ENCODE measurements at regions not wholly inside any gene's neighbourhood (a gene's known extent, or its start where the extent isn't known, plus 50 kb on each side); places are given as distances from the start of the nearest gene placed in this dataset.
"Not testable (repeated sequence)": the region's sequence is repeated elsewhere in the genome, so short reads cannot be mapped to it uniquely, and the experiment has no call there.

DNA sequence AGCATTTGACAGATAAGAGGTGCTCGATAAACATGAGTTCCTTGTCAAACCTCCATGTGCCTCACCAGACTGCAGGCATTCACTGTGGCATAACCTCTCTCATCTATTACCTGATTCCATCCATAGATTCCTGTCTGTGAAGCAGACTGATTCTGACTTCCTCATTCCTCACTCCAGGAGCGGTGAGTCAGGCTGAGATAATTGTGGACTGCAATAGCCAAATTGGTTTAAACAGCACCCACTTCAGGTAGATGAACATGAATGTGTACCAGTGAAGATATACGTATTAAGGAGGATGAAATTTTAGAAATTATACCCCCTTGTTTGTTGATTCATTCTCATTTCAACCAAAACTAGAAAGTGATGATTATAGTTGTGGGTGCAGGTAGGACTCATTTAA, 391.2 kb downstream of the HINT1 start:
- Histone ChIP-seq H3K9ac (ENCODE audit: insufficient read length) (no peak overlapping the region), H3K36me3 (ENCODE audit: insufficient read depth, low read length) (no peaks in the 10 kb centered on the region), H3K4me3 (no peak overlapping the region), H3K9me3 (ENCODE audit: low read depth, low read length) (no peaks in the 10 kb centered on the region), H3K27ac (no peak overlapping the region)
- TF ChIP-seq POLR2AphosphoS5 (IDR thresholded peaks at IDR 0.05; ENCODE audit: borderline replicate concordance, low read depth, low read length) = no peak
- TF ChIP-seq FOXP2 (optimal IDR thresholded peaks at IDR 0.05; ENCODE audit: control extremely low read depth, extremely low read length, insufficient read depth) = no peak
- TF ChIP-seq EZH2 (IDR thresholded peaks at IDR 0.05) = no peak
- no peak for DNase-seq (ENCODE audit: low read depth, low spot score)

DNA sequence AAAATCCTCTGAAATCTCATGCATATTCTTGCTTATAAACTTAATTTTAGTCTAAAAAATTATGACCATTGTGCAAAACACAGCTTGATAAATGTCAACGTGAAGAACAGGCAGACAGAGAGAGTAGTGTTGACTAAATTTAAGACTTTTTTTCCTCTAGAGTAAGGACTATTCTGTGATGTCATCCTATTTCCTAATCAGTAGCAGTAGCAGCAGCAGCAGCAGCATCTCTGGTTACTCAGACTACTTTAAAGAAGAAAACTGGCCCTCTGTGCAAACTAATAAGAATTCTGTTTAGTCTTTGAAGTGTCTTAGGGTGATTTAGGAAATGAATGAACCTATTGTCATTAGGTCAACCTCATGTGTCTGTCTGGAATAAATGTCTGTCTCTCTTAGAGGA, 403.0 kb downstream of the HINT1 start:
- no peaks in the 10 kb centered on the region for H3K9me3 ChIP-seq (ENCODE audit: low read depth, low read length)
- H3K9ac ChIP-seq (ENCODE audit: insufficient read length) = no peak overlapping the region
- H3K27ac ChIP-seq = no peak overlapping the region
- no peak for TF ChIP-seq EZH2 (IDR thresholded peaks at IDR 0.05)
- no peak for TF ChIP-seq FOXP2 (optimal IDR thresholded peaks at IDR 0.05; ENCODE audit: control extremely low read depth, extremely low read length, insufficient read depth)
- no peak for TF ChIP-seq POLR2AphosphoS5 (IDR thresholded peaks at IDR 0.05; ENCODE audit: borderline replicate concordance, low read depth, low read length)
- H3K36me3 ChIP-seq (ENCODE audit: insufficient read depth, low read length) = no peaks in the 10 kb centered on the region
- DNase-seq (ENCODE audit: low read depth, low spot score) = no peak
- no peak overlapping the region for H3K4me3 ChIP-seq

DNA sequence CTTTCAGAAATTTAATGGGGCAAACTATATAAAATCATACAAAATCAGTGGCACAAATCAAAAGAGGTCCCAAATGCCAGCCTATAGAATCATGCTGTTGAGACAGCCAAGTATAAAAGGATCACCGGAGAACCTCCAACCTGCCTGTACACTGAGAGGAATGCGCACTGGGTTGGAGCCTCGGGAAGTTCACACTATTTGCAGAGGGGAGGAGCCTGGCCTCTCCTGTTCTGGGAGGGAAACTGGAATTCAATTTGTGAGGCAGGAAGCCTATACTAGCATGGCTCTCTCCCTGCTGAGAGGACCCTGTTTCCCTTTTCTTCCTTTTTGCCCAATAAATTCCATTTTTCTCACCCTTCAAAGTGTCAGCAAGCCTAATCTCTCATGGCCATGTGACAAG, 406.0 kb downstream of the HINT1 start:
- no peak for DNase-seq (ENCODE audit: low read depth, low spot score)
- H3K36me3 ChIP-seq (ENCODE audit: insufficient read depth, low read length) = no peaks in the 10 kb centered on the region
- no peaks in the 10 kb centered on the region for H3K9me3 ChIP-seq (ENCODE audit: low read depth, low read length)
- no peak overlapping the region for H3K4me3 ChIP-seq
- no peak overlapping the region for H3K9ac ChIP-seq (ENCODE audit: insufficient read length)
- TF ChIP-seq FOXP2 (optimal IDR thresholded peaks at IDR 0.05; ENCODE audit: control extremely low read depth, extremely low read length, insufficient read depth) (no peak), EZH2 (IDR thresholded peaks at IDR 0.05) (no peak), POLR2AphosphoS5 (IDR thresholded peaks at IDR 0.05; ENCODE audit: borderline replicate concordance, low read depth, low read length) (no peak)
- no peak overlapping the region for H3K27ac ChIP-seq

DNA sequence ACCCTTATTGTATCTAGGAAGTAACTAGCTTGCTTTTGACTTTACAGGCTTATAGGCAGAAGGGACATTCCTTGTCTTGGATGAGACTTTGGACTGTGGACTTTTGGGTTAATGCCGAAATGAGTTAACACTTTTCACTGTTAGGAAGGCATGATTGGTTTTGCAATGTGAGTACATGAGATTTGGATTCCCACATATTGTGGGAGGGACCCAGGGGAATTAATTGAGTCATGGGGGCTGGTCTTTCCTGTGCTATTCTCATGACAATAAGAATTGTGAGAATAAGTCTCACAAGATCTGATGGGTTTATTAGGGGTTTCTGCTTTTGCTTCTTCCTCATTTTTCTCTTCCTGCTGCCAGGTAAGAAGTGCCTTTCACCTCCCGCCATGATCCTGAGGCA, 417.5 kb downstream of the HINT1 start:
- Histone ChIP-seq H3K9ac (ENCODE audit: insufficient read length) (no peak overlapping the region), H3K36me3 (ENCODE audit: insufficient read depth, low read length) (no peaks in the 10 kb centered on the region), H3K4me3 (no peak overlapping the region), H3K9me3 (ENCODE audit: low read depth, low read length) (no peaks in the 10 kb centered on the region), H3K27ac (no peak overlapping the region)
- no peak for DNase-seq (ENCODE audit: low read depth, low spot score)
- no peak for TF ChIP-seq EZH2 (IDR thresholded peaks at IDR 0.05)
- TF ChIP-seq POLR2AphosphoS5 (IDR thresholded peaks at IDR 0.05; ENCODE audit: borderline replicate concordance, low read depth, low read length) = no peak
- TF ChIP-seq FOXP2 (optimal IDR thresholded peaks at IDR 0.05; ENCODE audit: control extremely low read depth, extremely low read length, insufficient read depth) = no peak

DNA sequence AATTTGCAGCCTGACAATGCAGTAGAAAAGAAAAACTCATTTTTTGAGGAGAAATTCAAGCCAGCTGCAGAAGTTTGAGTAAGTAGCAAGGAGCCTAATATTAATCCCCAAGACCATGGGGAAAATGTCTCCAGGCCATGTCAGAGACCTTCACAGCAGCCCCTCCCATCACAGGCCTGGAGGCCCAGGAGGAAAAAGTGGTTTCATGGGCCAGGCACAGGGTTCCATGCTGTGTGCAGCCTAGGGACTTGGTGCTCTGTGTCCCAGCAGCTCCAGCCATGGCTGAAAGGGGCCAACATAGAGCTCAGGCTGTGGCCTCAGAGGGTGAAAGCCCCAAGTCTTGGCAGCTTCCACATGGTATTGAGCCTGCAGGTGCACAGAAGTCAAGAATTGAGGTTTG, 418.4 kb downstream of the HINT1 start:
- not testable (repeated sequence) for H3K27ac ChIP-seq; H3K9me3 ChIP-seq (ENCODE audit: low read depth, low read length); H3K36me3 ChIP-seq (ENCODE audit: insufficient read depth, low read length); H3K9ac ChIP-seq (ENCODE audit: insufficient read length); DNase-seq (ENCODE audit: low read depth, low spot score); H3K4me3 ChIP-seq

DNA sequence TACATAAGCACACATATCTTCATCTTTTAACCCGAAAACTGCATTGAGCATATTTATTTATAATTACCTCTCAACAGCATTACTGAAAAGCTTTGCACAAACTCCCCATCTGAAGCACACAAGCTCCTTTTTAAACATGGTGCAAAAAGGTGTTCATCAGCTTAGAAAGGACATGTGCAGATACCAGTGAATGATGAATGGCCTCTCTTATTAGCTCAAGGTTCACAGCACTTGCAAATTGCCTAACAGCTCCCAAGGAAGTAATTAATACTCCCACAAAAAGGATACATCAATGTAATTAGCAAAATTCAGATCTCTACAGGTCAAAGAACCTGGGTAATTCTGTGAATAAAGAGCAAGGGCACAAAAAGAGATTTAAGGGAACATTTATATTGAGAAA, 422.0 kb downstream of the HINT1 start:
- H3K36me3 ChIP-seq (ENCODE audit: insufficient read depth, low read length) = no peaks in the 10 kb centered on the region
- no peak overlapping the region for H3K9ac ChIP-seq (ENCODE audit: insufficient read length)
- no peak for TF ChIP-seq FOXP2 (optimal IDR thresholded peaks at IDR 0.05; ENCODE audit: control extremely low read depth, extremely low read length, insufficient read depth)
- TF ChIP-seq POLR2AphosphoS5 (IDR thresholded peaks at IDR 0.05; ENCODE audit: borderline replicate concordance, low read depth, low read length) = no peak
- no peak for TF ChIP-seq EZH2 (IDR thresholded peaks at IDR 0.05)
- no peak overlapping the region for H3K4me3 ChIP-seq
- H3K9me3 ChIP-seq (ENCODE audit: low read depth, low read length) = no peaks in the 10 kb centered on the region
- H3K27ac ChIP-seq = no peak overlapping the region
- DNase-seq (ENCODE audit: low read depth, low spot score) = no peak

DNA sequence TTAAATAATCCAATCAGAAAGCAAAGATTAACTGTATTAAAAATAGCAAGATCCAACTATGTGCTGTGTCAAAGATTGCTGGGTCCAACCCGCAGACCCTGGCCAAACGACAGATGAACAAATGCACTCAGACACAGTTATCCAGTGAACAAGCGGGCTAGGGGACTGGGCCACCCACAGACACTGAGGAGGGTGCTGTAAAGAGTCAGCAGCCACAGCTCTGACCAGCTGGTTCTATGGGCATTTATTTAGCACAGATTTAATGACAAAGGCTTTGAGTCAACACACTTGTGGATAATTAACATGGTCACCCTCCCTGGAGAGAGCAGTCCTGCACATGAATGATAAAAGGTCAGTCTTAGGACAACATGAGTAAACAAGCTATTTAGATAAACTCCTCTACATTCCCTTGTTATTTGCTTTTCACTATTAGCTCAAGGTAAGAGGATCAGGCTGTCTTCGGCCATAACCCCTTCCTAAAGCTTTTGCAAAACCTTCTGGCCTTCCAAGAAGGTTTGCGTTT, 424.9 kb downstream of the HINT1 start:
- Histone ChIP-seq H3K9me3 (ENCODE audit: low read depth, low read length) (no peaks in the 10 kb centered on the region), H3K9ac (ENCODE audit: insufficient read length) (no peak overlapping the region), H3K27ac (no peak overlapping the region), H3K36me3 (ENCODE audit: insufficient read depth, low read length) (no peaks in the 10 kb centered on the region), H3K4me3 (no peak overlapping the region)
- no peak for DNase-seq (ENCODE audit: low read depth, low spot score)
- TF ChIP-seq EZH2 (IDR thresholded peaks at IDR 0.05) (no peak), POLR2AphosphoS5 (IDR thresholded peaks at IDR 0.05; ENCODE audit: borderline replicate concordance, low read depth, low read length) (no peak), FOXP2 (optimal IDR thresholded peaks at IDR 0.05; ENCODE audit: control extremely low read depth, extremely low read length, insufficient read depth) (no peak)

DNA sequence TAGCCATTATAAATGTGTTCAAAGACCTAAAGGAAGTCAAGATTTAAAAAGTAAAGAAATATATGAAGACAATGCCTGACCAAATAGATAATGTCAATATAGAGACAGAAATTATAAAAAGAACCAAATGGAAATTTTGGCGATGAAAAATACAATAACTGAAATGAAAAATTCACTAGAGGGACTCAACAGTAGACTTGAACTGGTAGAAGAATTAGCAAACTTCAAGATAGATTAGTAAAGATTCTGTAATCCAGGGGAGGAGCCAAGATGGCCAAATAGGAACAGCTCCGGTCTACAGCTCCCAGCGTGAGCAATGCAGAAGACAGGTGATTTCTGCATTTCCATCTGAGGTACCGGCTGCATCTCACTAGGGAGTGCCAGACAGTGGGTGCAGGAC, 433.2 kb downstream of the HINT1 start:
- Histone ChIP-seq H3K9me3 (ENCODE audit: low read depth, low read length) (no peaks in the 10 kb centered on the region), H3K9ac (ENCODE audit: insufficient read length) (no peak overlapping the region), H3K27ac (no peak overlapping the region), H3K36me3 (ENCODE audit: insufficient read depth, low read length) (no peaks in the 10 kb centered on the region), H3K4me3 (no peak overlapping the region)
- no peak for DNase-seq (ENCODE audit: low read depth, low spot score)
- TF ChIP-seq EZH2 (IDR thresholded peaks at IDR 0.05) = no peak
- TF ChIP-seq FOXP2 (optimal IDR thresholded peaks at IDR 0.05; ENCODE audit: control extremely low read depth, extremely low read length, insufficient read depth) = no peak
- no peak for TF ChIP-seq POLR2AphosphoS5 (IDR thresholded peaks at IDR 0.05; ENCODE audit: borderline replicate concordance, low read depth, low read length)

DNA sequence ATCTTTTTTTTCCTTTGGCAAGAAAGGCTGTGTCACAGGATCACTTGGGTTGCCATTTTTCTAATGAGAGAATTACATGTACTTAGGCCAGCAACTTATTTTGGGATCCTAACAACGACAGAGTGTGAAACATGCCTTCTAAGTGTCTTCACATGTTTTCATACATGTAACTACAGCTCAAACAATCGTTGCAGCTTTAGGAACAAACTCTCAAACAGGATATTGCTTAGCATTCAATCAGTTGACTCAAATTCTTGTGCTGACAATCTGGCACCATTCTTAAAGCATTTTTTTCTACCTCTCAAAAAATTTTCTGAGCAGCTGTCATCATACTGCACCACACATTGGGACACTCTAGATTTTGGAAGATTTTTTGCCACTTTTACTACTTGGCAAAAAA, 435.5 kb downstream of the HINT1 start:
- H3K27ac ChIP-seq = no peak overlapping the region
- no peak overlapping the region for H3K4me3 ChIP-seq
- no peaks in the 10 kb centered on the region for H3K9me3 ChIP-seq (ENCODE audit: low read depth, low read length)
- no peak overlapping the region for H3K9ac ChIP-seq (ENCODE audit: insufficient read length)
- no peak for DNase-seq (ENCODE audit: low read depth, low spot score)
- no peaks in the 10 kb centered on the region for H3K36me3 ChIP-seq (ENCODE audit: insufficient read depth, low read length)
- TF ChIP-seq EZH2 (IDR thresholded peaks at IDR 0.05) (no peak), POLR2AphosphoS5 (IDR thresholded peaks at IDR 0.05; ENCODE audit: borderline replicate concordance, low read depth, low read length) (no peak), FOXP2 (optimal IDR thresholded peaks at IDR 0.05; ENCODE audit: control extremely low read depth, extremely low read length, insufficient read depth) (no peak)
